ENCODE measurements at regions not wholly inside any gene's neighbourhood (a gene's known extent, or its start where the extent isn't known, plus 50 kb on each side); places are given as distances from the start of the nearest gene placed in this dataset.
A peak's percentile ranks its signal among the peaks of the same experiment; 100 is the strongest.

- no peak for TF ChIP-seq CTCF (IDR thresholded peaks at IDR 0.05; ENCODE audit: low read depth, low read length)
- in situ Hi-C loops (cut with HindIII; ENCODE audit: low sequenced_read_pairs) = no loop called here
These were observed 119.2 kb downstream of the EFNB1 start for GRCh38 chrX:68947882-68948605.

GRCh38 chrX:68945603-68946228, 116.9 kb downstream of the EFNB1 start:
- DNase-seq (ENCODE audit: low read depth, low spot score) = peak; percentile 44
- TF ChIP-seq CTCF (IDR thresholded peaks at IDR 0.05; ENCODE audit: low read depth, low read length) = peak; percentile 44
- H3K4me3 ChIP-seq (ENCODE audit: low read depth, low read length) = no peak overlapping the region
- in situ Hi-C loops (cut with HindIII; ENCODE audit: low sequenced_read_pairs) = no loop called here

More at GRCh38 chrX:68947882-68948605, 119.2 kb downstream of the EFNB1 start:
- no peak for DNase-seq (ENCODE audit: low read depth, low spot score)
- no peak overlapping the region for H3K4me3 ChIP-seq (ENCODE audit: low read depth, low read length)

GRCh38 chrX:68945081-68945602, 116.3 kb downstream of the EFNB1 start:
- no peak overlapping the region for H3K4me3 ChIP-seq (ENCODE audit: low read depth, low read length)
- TF ChIP-seq CTCF (IDR thresholded peaks at IDR 0.05; ENCODE audit: low read depth, low read length) = no peak
- no peak for DNase-seq (ENCODE audit: low read depth, low spot score)
- in situ Hi-C loops (cut with HindIII; ENCODE audit: low sequenced_read_pairs) = no loop called here

GRCh38 chrX:68944211-68944610, 115.4 kb downstream of the EFNB1 start:
- DNase-seq (ENCODE audit: low read depth, low spot score) = no peak
- H3K4me3 ChIP-seq (ENCODE audit: low read depth, low read length) = no peak overlapping the region
- in situ Hi-C loops (cut with HindIII; ENCODE audit: low sequenced_read_pairs) = no loop called here
- no peak for TF ChIP-seq CTCF (IDR thresholded peaks at IDR 0.05; ENCODE audit: low read depth, low read length)

- no peak for DNase-seq (ENCODE audit: low read depth, low spot score)
- H3K4me3 ChIP-seq (ENCODE audit: low read depth, low read length) = no peak overlapping the region
- TF ChIP-seq CTCF (IDR thresholded peaks at IDR 0.05; ENCODE audit: low read depth, low read length) = no peak
- in situ Hi-C loops (cut with HindIII; ENCODE audit: low sequenced_read_pairs) = no loop called here
These were observed 114.0 kb downstream of the EFNB1 start for GRCh38 chrX:68942840-68943239.

GRCh38 chrX:68942104-68942503, 113.3 kb downstream of the EFNB1 start:
- in situ Hi-C loops (cut with HindIII; ENCODE audit: low sequenced_read_pairs) = no loop called here
- H3K4me3 ChIP-seq (ENCODE audit: low read depth, low read length) = no peak overlapping the region
- no peak for TF ChIP-seq CTCF (IDR thresholded peaks at IDR 0.05; ENCODE audit: low read depth, low read length)
- DNase-seq (ENCODE audit: low read depth, low spot score) = no peak

All from astrocyte of the spinal cord (primary cell).